WTC11 (cell line): ENCODE measurements at regions not wholly inside any gene's neighbourhood (a gene's known extent, or its start where the extent isn't known, plus 50 kb on each side); places are given as distances from the start of the nearest gene placed in this dataset.

Source experiments
- ATAC-seq: fragments of 200-7000 bp; cut with Tn5 transposase; 2 replicates; pipeline ENCODE4 v1.10.0; 2021; ENCODE audit warnings: mild to moderate bottlenecking, moderate library complexity
- CTCF ChIA-PET: fragments of 300-600 bp; sonication (Branson Sonifier 250); formaldehyde crosslinking; loops from one replicate; lab custom pipeline; 2021; ENCODE audit warnings: antibody characterized with exemption; lab: Charles Lee
- POLR2A ChIA-PET: fragments of 350-600 bp; sonication (Branson Sonifier 250); formaldehyde crosslinking; loops from one replicate; lab custom pipeline; 2021; ENCODE audit warnings: antibody characterized with exemption; lab: Charles Lee
- DNase-seq: peaks from one replicate; pipeline ENCODE4 v3.0.0; 2021; ENCODE audit warnings: low spot score
- H3K27ac Mint-ChIP-seq: 2 replicates; pipeline ENCODE4 v1.8.0; 2021; ENCODE audit warnings: mixed read lengths
- H3K27me3 Mint-ChIP-seq: 2 replicates; pipeline ENCODE4 v1.8.0; 2021; ENCODE audit warnings: low read depth, mild to moderate bottlenecking, moderate library complexity, mixed read lengths
- H3K36me3 Mint-ChIP-seq: 2 replicates; pipeline ENCODE4 v1.8.0; 2021; ENCODE audit warnings: mixed read lengths
- H3K4me1 Mint-ChIP-seq: 2 replicates; pipeline ENCODE4 v1.8.0; 2022; ENCODE audit warnings: mixed read lengths
- H3K4me3 Mint-ChIP-seq: 2 replicates; pipeline ENCODE4 v1.8.0; 2021; ENCODE audit warnings: mild to moderate bottlenecking, moderate library complexity, mixed read lengths
- H3K9me3 Mint-ChIP-seq: 2 replicates; pipeline ENCODE4 v1.8.0; 2021; ENCODE audit warnings: mixed read lengths
- CBFB ChIP-seq: sonication (generic); formaldehyde crosslinking; IDR thresholded peaks from 2 replicates; pipeline ENCODE4 v1.8.1; 2022; ENCODE audit warnings: mild to moderate bottlenecking, low read depth, missing genetic modification reagents
- ESRRA ChIP-seq: sonication (generic); formaldehyde crosslinking; IDR thresholded peaks from 2 replicates; pipeline ENCODE4 v1.8.1; 2022; ENCODE audit warnings: mild to moderate bottlenecking, missing genetic modification reagents, borderline replicate concordance
- JUN ChIP-seq: sonication (generic); formaldehyde crosslinking; IDR thresholded peaks from 2 replicates; pipeline ENCODE4 v1.8.0; 2023; ENCODE audit warnings: mild to moderate bottlenecking, missing genetic modification reagents
- MXD4 ChIP-seq: fragments of 250-450 bp; sonication (Bioruptor Pico); IDR thresholded peaks from 2 replicates; pipeline ENCODE4 v1.8.0; 2021; ENCODE audit warnings: mild to moderate bottlenecking, moderate library complexity, borderline replicate concordance
- NFATC4 ChIP-seq: fragments of 250-450 bp; sonication (Bioruptor Pico); IDR thresholded peaks from 2 replicates; pipeline ENCODE4 v1.9.0; 2021; ENCODE audit warnings: mild to moderate bottlenecking
- NFE2L1 ChIP-seq: sonication (generic); formaldehyde crosslinking; IDR thresholded peaks from 2 replicates; pipeline ENCODE4 v1.8.1; 2023; ENCODE audit warnings: missing genetic modification reagents
- NR2C2 ChIP-seq: sonication (generic); formaldehyde crosslinking; IDR thresholded peaks from 2 replicates; pipeline ENCODE4 v1.8.0; 2022; ENCODE audit warnings: mild to moderate bottlenecking, missing genetic modification reagents
- RELA ChIP-seq: sonication (generic); formaldehyde crosslinking; IDR thresholded peaks from 2 replicates; pipeline ENCODE4 v1.8.1; 2022; ENCODE audit warnings: missing genetic modification reagents, mild to moderate bottlenecking, borderline replicate concordance
- TEAD1 ChIP-seq: sonication (generic); formaldehyde crosslinking; IDR thresholded peaks from 2 replicates; pipeline ENCODE4 v1.8.0; 2022; ENCODE audit warnings: mild to moderate bottlenecking, missing genetic modification reagents
- ZBTB21 ChIP-seq: sonication (generic); formaldehyde crosslinking; IDR thresholded peaks from 2 replicates; pipeline ENCODE4 v1.8.1; 2023; ENCODE audit warnings: mild to moderate bottlenecking, missing genetic modification reagents, borderline replicate concordance
- ZNF396 ChIP-seq: fragments of 250-450 bp; sonication (Bioruptor Pico); IDR thresholded peaks from 2 replicates; pipeline ENCODE4 v1.8.0; 2021; ENCODE audit warnings: mild to moderate bottlenecking, moderate library complexity, borderline replicate concordance
- ZNF416 ChIP-seq: fragments of 250-450 bp; sonication (Bioruptor Pico); IDR thresholded peaks from 2 replicates; pipeline ENCODE4 v1.9.0; 2021; ENCODE audit warnings: mild to moderate bottlenecking, inconsistent platforms
- ZNF423 ChIP-seq: fragments of 250-450 bp; sonication (Bioruptor Pico); IDR thresholded peaks from 2 replicates; pipeline ENCODE4 v2.1.2; 2022; ENCODE audit warnings: mild to moderate bottlenecking, moderate library complexity
- TF ChIP-seq, protein P1 (sequence below): sonication (generic); formaldehyde crosslinking; IDR thresholded peaks from 2 replicates; pipeline ENCODE4 v1.8.1; 2023; ENCODE audit warnings: mild to moderate bottlenecking, missing genetic modification reagents, borderline replicate concordance
- TF ChIP-seq, protein P2 (sequence below): sonication (generic); formaldehyde crosslinking; IDR thresholded peaks from 2 replicates; pipeline ENCODE4 v1.8.0; 2022; ENCODE audit warnings: mild to moderate bottlenecking, missing genetic modification reagents
- TF ChIP-seq, protein P3 (sequence below): sonication (generic); formaldehyde crosslinking; IDR thresholded peaks from 2 replicates; pipeline ENCODE4 v1.8.0; 2023; ENCODE audit warnings: mild to moderate bottlenecking, missing genetic modification reagents
- TF ChIP-seq, protein P4 (sequence below): fragments of 250-450 bp; sonication (Bioruptor Pico); IDR thresholded peaks from 2 replicates; pipeline ENCODE4 v2.1.2; 2022; ENCODE audit warnings: mild to moderate bottlenecking, moderate library complexity
- TF ChIP-seq, protein P5 (sequence below): sonication (generic); formaldehyde crosslinking; IDR thresholded peaks from 2 replicates; pipeline ENCODE4 v1.8.0; 2022; ENCODE audit warnings: mild to moderate bottlenecking, missing genetic modification reagents
- TF ChIP-seq, protein P6 (sequence below): fragments of 250-450 bp; sonication (Bioruptor Pico); IDR thresholded peaks from 2 replicates; pipeline ENCODE4 v1.8.0; 2021; ENCODE audit warnings: mild to moderate bottlenecking
- TF ChIP-seq, protein P7 (sequence below): sonication (generic); formaldehyde crosslinking; IDR thresholded peaks from 2 replicates; pipeline ENCODE4 v1.8.1; 2022; ENCODE audit warnings: mild to moderate bottlenecking, moderate library complexity, missing genetic modification reagents
- TF ChIP-seq, protein P8 (sequence below): sonication (generic); formaldehyde crosslinking; IDR thresholded peaks from 2 replicates; pipeline ENCODE4 v1.8.1; 2023; ENCODE audit warnings: mild to moderate bottlenecking, moderate library complexity, missing genetic modification reagents

DNA sequence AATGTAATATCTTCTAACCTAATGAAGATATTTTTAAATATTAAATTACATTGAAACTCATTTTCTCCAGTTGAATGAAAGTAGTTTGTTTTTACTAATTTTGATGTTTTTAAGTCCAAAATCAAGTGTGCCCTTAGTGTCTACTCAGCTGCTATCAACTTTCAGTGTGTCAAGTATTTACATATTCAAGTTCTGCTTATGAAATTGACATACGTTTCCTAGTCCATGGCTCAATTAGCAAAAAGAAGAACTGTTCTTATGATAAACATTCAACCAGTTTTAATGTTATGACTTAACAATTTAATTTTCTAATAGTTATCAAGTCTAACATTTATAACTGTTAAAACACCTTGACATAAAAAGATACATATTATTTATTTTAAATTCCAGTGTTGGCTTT is 137.1 kb downstream of the DUSP6 start:
- no peaks in the 10 kb centered on the region for H3K36me3 Mint-ChIP-seq
- no peak overlapping the region for H3K4me3 Mint-ChIP-seq
- H3K27me3 Mint-ChIP-seq = no peaks in the 10 kb centered on the region
- H3K27ac Mint-ChIP-seq = no peak overlapping the region
- no peak for DNase-seq
- POLR2A ChIA-PET = no interaction called here
- TF ChIP-seq, protein P1, sequence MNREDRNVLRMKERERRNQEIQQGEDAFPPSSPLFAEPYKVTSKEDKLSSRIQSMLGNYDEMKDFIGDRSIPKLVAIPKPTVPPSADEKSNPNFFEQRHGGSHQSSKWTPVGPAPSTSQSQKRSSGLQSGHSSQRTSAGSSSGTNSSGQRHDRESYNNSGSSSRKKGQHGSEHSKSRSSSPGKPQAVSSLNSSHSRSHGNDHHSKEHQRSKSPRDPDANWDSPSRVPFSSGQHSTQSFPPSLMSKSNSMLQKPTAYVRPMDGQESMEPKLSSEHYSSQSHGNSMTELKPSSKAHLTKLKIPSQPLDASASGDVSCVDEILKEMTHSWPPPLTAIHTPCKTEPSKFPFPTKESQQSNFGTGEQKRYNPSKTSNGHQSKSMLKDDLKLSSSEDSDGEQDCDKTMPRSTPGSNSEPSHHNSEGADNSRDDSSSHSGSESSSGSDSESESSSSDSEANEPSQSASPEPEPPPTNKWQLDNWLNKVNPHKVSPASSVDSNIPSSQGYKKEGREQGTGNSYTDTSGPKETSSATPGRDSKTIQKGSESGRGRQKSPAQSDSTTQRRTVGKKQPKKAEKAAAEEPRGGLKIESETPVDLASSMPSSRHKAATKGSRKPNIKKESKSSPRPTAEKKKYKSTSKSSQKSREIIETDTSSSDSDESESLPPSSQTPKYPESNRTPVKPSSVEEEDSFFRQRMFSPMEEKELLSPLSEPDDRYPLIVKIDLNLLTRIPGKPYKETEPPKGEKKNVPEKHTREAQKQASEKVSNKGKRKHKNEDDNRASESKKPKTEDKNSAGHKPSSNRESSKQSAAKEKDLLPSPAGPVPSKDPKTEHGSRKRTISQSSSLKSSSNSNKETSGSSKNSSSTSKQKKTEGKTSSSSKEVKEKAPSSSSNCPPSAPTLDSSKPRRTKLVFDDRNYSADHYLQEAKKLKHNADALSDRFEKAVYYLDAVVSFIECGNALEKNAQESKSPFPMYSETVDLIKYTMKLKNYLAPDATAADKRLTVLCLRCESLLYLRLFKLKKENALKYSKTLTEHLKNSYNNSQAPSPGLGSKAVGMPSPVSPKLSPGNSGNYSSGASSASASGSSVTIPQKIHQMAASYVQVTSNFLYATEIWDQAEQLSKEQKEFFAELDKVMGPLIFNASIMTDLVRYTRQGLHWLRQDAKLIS (CRISPR knock-in tag) = no peak
- TF ChIP-seq MXD4 (CRISPR knock-in tag) = no peak
- no peak for TF ChIP-seq ZNF416 (CRISPR knock-in tag)
- TF ChIP-seq NFATC4 = no peak
- TF ChIP-seq CBFB = no peak
- no peak for TF ChIP-seq ZBTB21 (CRISPR knock-in tag)
- TF ChIP-seq NR2C2 (CRISPR knock-in tag) = no peak
- no peak for TF ChIP-seq ZNF396 (CRISPR knock-in tag)
- TF ChIP-seq, protein P2, sequence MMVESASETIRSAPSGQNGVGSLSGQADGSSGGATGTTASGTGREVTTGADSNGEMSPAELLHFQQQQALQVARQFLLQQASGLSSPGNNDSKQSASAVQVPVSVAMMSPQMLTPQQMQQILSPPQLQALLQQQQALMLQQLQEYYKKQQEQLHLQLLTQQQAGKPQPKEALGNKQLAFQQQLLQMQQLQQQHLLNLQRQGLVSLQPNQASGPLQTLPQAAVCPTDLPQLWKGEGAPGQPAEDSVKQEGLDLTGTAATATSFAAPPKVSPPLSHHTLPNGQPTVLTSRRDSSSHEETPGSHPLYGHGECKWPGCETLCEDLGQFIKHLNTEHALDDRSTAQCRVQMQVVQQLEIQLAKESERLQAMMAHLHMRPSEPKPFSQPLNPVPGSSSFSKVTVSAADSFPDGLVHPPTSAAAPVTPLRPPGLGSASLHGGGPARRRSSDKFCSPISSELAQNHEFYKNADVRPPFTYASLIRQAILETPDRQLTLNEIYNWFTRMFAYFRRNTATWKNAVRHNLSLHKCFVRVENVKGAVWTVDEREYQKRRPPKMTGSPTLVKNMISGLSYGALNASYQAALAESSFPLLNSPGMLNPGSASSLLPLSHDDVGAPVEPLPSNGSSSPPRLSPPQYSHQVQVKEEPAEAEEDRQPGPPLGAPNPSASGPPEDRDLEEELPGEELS = no peak
- TF ChIP-seq JUN = no peak
- TF ChIP-seq, protein P3, sequence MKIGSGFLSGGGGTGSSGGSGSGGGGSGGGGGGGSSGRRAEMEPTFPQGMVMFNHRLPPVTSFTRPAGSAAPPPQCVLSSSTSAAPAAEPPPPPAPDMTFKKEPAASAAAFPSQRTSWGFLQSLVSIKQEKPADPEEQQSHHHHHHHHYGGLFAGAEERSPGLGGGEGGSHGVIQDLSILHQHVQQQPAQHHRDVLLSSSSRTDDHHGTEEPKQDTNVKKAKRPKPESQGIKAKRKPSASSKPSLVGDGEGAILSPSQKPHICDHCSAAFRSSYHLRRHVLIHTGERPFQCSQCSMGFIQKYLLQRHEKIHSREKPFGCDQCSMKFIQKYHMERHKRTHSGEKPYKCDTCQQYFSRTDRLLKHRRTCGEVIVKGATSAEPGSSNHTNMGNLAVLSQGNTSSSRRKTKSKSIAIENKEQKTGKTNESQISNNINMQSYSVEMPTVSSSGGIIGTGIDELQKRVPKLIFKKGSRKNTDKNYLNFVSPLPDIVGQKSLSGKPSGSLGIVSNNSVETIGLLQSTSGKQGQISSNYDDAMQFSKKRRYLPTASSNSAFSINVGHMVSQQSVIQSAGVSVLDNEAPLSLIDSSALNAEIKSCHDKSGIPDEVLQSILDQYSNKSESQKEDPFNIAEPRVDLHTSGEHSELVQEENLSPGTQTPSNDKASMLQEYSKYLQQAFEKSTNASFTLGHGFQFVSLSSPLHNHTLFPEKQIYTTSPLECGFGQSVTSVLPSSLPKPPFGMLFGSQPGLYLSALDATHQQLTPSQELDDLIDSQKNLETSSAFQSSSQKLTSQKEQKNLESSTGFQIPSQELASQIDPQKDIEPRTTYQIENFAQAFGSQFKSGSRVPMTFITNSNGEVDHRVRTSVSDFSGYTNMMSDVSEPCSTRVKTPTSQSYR = no peak
- no peak for TF ChIP-seq ZNF423 (CRISPR knock-in tag)
- TF ChIP-seq, protein P4, sequence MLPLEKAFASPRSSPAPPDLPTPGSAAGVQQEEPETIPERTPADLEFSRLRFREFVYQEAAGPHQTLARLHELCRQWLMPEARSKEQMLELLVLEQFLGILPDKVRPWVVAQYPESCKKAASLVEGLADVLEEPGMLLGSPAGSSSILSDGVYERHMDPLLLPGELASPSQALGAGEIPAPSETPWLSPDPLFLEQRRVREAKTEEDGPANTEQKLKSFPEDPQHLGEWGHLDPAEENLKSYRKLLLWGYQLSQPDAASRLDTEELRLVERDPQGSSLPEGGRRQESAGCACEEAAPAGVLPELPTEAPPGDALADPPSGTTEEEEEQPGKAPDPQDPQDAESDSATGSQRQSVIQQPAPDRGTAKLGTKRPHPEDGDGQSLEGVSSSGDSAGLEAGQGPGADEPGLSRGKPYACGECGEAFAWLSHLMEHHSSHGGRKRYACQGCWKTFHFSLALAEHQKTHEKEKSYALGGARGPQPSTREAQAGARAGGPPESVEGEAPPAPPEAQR (CRISPR knock-in tag) = no peak
- TF ChIP-seq, all 79 proteins: peak for 0
- CTCF ChIA-PET = no interaction called here
- H3K9me3 Mint-ChIP-seq = peaks cover 9% of the 10 kb centered on the region; the same call in 1 of the 2 replicates
- ATAC-seq = no peak
- peaks cover 23% of the 10 kb centered on the region for H3K4me1 Mint-ChIP-seq

DNA sequence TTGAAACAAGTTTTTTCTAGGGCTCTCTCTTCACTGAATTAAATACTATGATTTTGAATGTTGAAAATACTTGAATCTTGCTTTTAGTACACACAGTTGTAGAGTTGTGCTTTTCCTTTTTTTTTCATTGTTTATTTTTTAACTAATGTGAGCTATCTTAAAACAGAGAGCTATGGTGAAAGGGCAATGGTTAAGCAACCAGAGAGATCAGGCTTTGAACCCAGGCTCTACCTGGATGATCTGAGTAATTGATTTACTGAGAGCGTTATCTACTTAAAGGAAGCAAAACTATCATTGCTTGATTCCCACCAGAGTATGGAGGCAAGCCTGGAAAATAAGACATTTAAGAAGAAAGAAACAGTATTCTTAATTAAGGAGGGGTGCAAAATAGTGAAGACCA is 138.6 kb downstream of the DUSP6 start:
- ChIA-PET CTCF (no interaction called here), POLR2A (no interaction called here)
- DNase-seq = no peak
- H3K4me3 Mint-ChIP-seq = no peak overlapping the region
- H3K27ac Mint-ChIP-seq = no peak overlapping the region
- H3K9me3 Mint-ChIP-seq = peaks cover 5% of the 10 kb centered on the region; the same call in 1 of the 2 replicates
- no peaks in the 10 kb centered on the region for H3K36me3 Mint-ChIP-seq
- peaks cover 32% of the 10 kb centered on the region for H3K4me1 Mint-ChIP-seq
- no peaks in the 10 kb centered on the region for H3K27me3 Mint-ChIP-seq
- ATAC-seq = no peak
- TF ChIP-seq ZNF416 (CRISPR knock-in tag) (no peak), TEAD1 (CRISPR knock-in tag) (no peak), RELA (CRISPR knock-in tag) (no peak), NFE2L1 (no peak), MXD4 (CRISPR knock-in tag) (no peak), ESRRA (CRISPR knock-in tag) (no peak), ZBTB21 (CRISPR knock-in tag) (no peak)
- TF ChIP-seq, protein P5, sequence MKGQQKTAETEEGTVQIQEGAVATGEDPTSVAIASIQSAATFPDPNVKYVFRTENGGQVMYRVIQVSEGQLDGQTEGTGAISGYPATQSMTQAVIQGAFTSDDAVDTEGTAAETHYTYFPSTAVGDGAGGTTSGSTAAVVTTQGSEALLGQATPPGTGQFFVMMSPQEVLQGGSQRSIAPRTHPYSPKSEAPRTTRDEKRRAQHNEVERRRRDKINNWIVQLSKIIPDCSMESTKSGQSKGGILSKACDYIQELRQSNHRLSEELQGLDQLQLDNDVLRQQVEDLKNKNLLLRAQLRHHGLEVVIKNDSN (CRISPR knock-in tag) = no peak
- TF ChIP-seq, protein P6, sequence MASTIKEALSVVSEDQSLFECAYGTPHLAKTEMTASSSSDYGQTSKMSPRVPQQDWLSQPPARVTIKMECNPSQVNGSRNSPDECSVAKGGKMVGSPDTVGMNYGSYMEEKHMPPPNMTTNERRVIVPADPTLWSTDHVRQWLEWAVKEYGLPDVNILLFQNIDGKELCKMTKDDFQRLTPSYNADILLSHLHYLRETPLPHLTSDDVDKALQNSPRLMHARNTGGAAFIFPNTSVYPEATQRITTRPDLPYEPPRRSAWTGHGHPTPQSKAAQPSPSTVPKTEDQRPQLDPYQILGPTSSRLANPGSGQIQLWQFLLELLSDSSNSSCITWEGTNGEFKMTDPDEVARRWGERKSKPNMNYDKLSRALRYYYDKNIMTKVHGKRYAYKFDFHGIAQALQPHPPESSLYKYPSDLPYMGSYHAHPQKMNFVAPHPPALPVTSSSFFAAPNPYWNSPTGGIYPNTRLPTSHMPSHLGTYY = no peak
- TF ChIP-seq, protein P7, sequence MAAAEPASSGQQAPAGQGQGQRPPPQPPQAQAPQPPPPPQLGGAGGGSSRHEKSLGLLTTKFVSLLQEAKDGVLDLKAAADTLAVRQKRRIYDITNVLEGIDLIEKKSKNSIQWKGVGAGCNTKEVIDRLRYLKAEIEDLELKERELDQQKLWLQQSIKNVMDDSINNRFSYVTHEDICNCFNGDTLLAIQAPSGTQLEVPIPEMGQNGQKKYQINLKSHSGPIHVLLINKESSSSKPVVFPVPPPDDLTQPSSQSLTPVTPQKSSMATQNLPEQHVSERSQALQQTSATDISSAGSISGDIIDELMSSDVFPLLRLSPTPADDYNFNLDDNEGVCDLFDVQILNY (CRISPR knock-in tag) = no peak
- TF ChIP-seq, protein P8, sequence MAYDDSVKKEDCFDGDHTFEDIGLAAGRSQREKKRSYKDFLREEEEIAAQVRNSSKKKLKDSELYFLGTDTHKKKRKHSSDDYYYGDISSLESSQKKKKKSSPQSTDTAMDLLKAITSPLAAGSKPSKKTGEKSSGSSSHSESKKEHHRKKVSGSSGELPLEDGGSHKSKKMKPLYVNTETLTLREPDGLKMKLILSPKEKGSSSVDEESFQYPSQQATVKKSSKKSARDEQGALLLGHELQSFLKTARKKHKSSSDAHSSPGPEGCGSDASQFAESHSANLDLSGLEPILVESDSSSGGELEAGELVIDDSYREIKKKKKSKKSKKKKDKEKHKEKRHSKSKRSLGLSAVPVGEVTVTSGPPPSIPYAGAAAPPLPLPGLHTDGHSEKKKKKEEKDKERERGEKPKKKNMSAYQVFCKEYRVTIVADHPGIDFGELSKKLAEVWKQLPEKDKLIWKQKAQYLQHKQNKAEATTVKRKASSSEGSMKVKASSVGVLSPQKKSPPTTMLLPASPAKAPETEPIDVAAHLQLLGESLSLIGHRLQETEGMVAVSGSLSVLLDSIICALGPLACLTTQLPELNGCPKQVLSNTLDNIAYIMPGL = no peak
